Keratinocyte (primary cell): ENCODE measurements at regions not wholly inside any gene's neighbourhood (a gene's known extent, or its start where the extent isn't known, plus 50 kb on each side); places are given as distances from the start of the nearest gene placed in this dataset.

ENCODE experiments used
- DNase-seq: peaks from one replicate; pipeline ENCODE4 v3.0.0-alpha.2; 2011; ENCODE audit warnings: low read depth, missing footprints, low spot score
- FAIRE-seq: peaks from 2 replicates; lab custom pipeline; 2011; peaks lifted over from hg19 to GRCh38; lab: Jason Lieb, UNC
- H2AFZ ChIP-seq: 2 replicates; pipeline ENCODE4 v1.6.0; 2012; ENCODE audit warnings: low read length, control low read depth, inconsistent platforms; ENCODE audit not compliant: control insufficient read depth
- H3K27ac ChIP-seq: 2 replicates; pipeline ENCODE4 v1.5.1; 2011; ENCODE audit warnings: low read length; ENCODE audit not compliant: control insufficient read depth, insufficient read depth
- H3K27me3 ChIP-seq: 3 replicates; pipeline ENCODE4 v1.6.0; 2011; ENCODE audit warnings: low read length; ENCODE audit not compliant: control insufficient read depth, insufficient read depth; ENCODE audit errors: extremely low read depth
- H3K36me3 ChIP-seq, 2 experiments: 2 replicates in 1 of 2; 3 replicates in 1 of 2; pipeline ENCODE4 v1.5.1; 2011; ENCODE audit warnings: low read length in 2 of 2, mild to moderate bottlenecking in 1 of 2; ENCODE audit not compliant: control insufficient read depth in 2 of 2, insufficient read depth in 2 of 2; ENCODE audit errors: extremely low read depth in 1 of 2
- H3K4me1 ChIP-seq: 3 replicates; pipeline ENCODE4 v1.5.1; 2011; ENCODE audit warnings: low read length; ENCODE audit not compliant: control insufficient read depth, insufficient read depth; ENCODE audit errors: extremely low read depth
- H3K4me2 ChIP-seq: 3 replicates; pipeline ENCODE4 v1.6.0; 2011; ENCODE audit warnings: low read depth, low read length; ENCODE audit not compliant: control insufficient read depth, insufficient read depth; ENCODE audit errors: extremely low read depth
- H3K4me3 ChIP-seq, 3 experiments: fragments of 200-600 bp in 1 of 3; sonication (generic) in 1 of 3; 2 replicates in 2 of 3; 3 replicates in 1 of 3; pipeline ENCODE4 v1.5.1; 2011 to 2016; ENCODE audit warnings: low read length in 3 of 3, mild to moderate bottlenecking in 3 of 3, control low read depth in 2 of 3, inconsistent platforms in 1 of 3, low read depth in 1 of 3, mixed read lengths in 1 of 3, mixed run types in 1 of 3, moderate library complexity in 1 of 3; ENCODE audit not compliant: control insufficient read depth in 2 of 3, insufficient read depth in 2 of 3; ENCODE audit errors: extremely low read depth in 1 of 3
- H3K79me2 ChIP-seq: 2 replicates; pipeline ENCODE4 v1.6.0; 2012; ENCODE audit warnings: low read length; ENCODE audit not compliant: control insufficient read depth, insufficient read depth
- H3K9ac ChIP-seq: 3 replicates; pipeline ENCODE4 v1.6.0; 2011; ENCODE audit warnings: low read length; ENCODE audit not compliant: control insufficient read depth, insufficient read depth; ENCODE audit errors: extremely low read depth
- H3K9me1 ChIP-seq: 3 replicates; pipeline ENCODE4 v1.6.0; 2011; ENCODE audit warnings: low read length; ENCODE audit not compliant: control insufficient read depth, insufficient read depth; ENCODE audit errors: extremely low read depth
- H3K9me3 ChIP-seq: 2 replicates; pipeline ENCODE4 v1.5.1; 2012; ENCODE audit warnings: low read depth, low read length; ENCODE audit not compliant: control insufficient read depth
- H4K20me1 ChIP-seq: 3 replicates; pipeline ENCODE4 v1.6.0; 2011; ENCODE audit warnings: low read length; ENCODE audit not compliant: control insufficient read depth, insufficient read depth; ENCODE audit errors: extremely low read depth
- EZH2 ChIP-seq: IDR thresholded peaks from one replicate; pipeline ENCODE4 v1.6.1; 2012; ENCODE audit warnings: inconsistent platforms, mild to moderate bottlenecking, low read length, moderate library complexity
- dilution Hi-C: fragments of 300-500 bp; cut with MboI; formaldehyde crosslinking; loops from one replicate; pipeline ENCODE4 v1.7.0; 2020; ENCODE audit warnings: low sequenced_read_pairs; ENCODE audit not compliant: extremely low pct_ligation_motif_present
- TF ChIP-seq, protein P1 (sequence below), 3 experiments: IDR thresholded peaks in 1 of 3; conservative IDR thresholded peaks in 1 of 3; optimal IDR thresholded peaks in 1 of 3; 2 replicates in 2 of 3; 3 replicates in 1 of 3; pipeline versions ENCODE3 to v1.5.1; 2011; ENCODE audit warnings: low read length in 3 of 3, mild to moderate bottlenecking in 3 of 3, moderate library complexity in 2 of 3, control low read depth in 1 of 3, inconsistent platforms in 1 of 3; ENCODE audit not compliant: insufficient read depth in 2 of 3; ENCODE audit errors: extremely low read depth in 1 of 3

DNA sequence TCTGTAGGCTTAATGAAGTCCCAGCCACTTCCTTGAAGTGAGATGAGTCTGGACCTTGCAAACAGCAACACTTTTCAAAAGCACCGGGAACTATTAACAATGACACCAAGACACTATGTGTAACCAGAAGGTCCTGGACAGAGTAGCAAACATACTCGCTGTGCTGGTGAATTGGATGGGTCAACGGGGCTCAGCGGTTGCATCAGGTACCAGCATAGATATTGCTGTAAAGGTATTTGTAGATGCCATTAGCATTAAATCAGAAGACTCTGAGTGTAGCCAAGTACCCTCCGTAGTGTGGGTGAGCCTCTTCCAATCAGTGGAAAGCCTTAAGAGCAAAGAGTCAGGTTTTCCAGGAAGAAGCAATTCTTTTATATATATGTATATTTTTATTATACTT, 140.5 kb downstream of the IRX2 start:
- no peak for DNase-seq
- Histone ChIP-seq H3K79me2 (no peaks in the 10 kb centered on the region), H3K27ac (no peak overlapping the region), H3K27me3 (peaks cover 4% of the 10 kb centered on the region), H2AFZ (no peak overlapping the region), H3K9ac (no peak overlapping the region), H3K9me1 (no peaks in the 10 kb centered on the region), H3K9me3 (no peaks in the 10 kb centered on the region), H3K4me3 (no peak overlapping the region), H4K20me1 (no peaks in the 10 kb centered on the region), H3K4me1 (no peaks in the 10 kb centered on the region), H3K36me3 (no peaks in the 10 kb centered on the region), H3K4me2 (no peak overlapping the region)
- no peak for FAIRE-seq
- TF ChIP-seq EZH2 = no peak
- TF ChIP-seq, protein P1, sequence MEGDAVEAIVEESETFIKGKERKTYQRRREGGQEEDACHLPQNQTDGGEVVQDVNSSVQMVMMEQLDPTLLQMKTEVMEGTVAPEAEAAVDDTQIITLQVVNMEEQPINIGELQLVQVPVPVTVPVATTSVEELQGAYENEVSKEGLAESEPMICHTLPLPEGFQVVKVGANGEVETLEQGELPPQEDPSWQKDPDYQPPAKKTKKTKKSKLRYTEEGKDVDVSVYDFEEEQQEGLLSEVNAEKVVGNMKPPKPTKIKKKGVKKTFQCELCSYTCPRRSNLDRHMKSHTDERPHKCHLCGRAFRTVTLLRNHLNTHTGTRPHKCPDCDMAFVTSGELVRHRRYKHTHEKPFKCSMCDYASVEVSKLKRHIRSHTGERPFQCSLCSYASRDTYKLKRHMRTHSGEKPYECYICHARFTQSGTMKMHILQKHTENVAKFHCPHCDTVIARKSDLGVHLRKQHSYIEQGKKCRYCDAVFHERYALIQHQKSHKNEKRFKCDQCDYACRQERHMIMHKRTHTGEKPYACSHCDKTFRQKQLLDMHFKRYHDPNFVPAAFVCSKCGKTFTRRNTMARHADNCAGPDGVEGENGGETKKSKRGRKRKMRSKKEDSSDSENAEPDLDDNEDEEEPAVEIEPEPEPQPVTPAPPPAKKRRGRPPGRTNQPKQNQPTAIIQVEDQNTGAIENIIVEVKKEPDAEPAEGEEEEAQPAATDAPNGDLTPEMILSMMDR (optimal IDR thresholded peaks at IDR 0.05 in 1 of 3, IDR thresholded peaks at IDR 0.05 in 1 of 3, conservative IDR thresholded peaks at IDR 0.05 in 1 of 3; ENCODE audit: extremely low read depth in 1 of 3, insufficient read depth in 2 of 3, low read length in 3 of 3) = no peak
- dilution Hi-C loops = no loop called here

DNA sequence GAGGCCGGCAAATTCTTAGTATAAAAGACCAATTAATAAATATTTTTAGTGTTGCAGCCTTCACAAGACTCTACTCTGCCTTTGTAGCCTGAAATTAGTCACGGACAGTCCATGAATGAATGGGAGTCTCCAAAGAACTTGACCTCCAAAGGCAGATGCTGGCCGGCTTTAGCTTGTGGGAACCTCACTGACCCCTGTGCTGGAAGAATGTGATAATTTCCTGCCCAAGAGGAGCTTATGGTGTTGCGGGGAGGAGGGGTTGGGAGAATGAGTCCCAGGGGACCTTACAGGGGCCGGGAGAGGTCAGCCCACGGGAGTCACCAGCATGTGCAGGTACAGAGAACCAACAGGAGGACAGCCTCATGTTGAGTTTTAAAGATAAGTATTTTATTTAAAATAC, 143.1 kb downstream of the IRX2 start:
- DNase-seq (no peak), FAIRE-seq (no peak)
- Histone ChIP-seq H3K9ac (no peak overlapping the region), H4K20me1 (no peaks in the 10 kb centered on the region), H3K4me1 (no peaks in the 10 kb centered on the region), H3K4me3 (no peak overlapping the region), H2AFZ (no peak overlapping the region), H3K9me3 (no peaks in the 10 kb centered on the region), H3K27ac (no peak overlapping the region), H3K27me3 (peaks cover 4% of the 10 kb centered on the region), H3K79me2 (no peaks in the 10 kb centered on the region), H3K36me3 (no peaks in the 10 kb centered on the region), H3K4me2 (no peak overlapping the region), H3K9me1 (no peaks in the 10 kb centered on the region)
- TF ChIP-seq, protein P1 (optimal IDR thresholded peaks at IDR 0.05 in 1 of 3, IDR thresholded peaks at IDR 0.05 in 1 of 3, conservative IDR thresholded peaks at IDR 0.05 in 1 of 3; ENCODE audit: extremely low read depth in 1 of 3, insufficient read depth in 2 of 3, low read length in 3 of 3) = no peak
- TF ChIP-seq EZH2 = no peak
- dilution Hi-C loops = no loop called here
